ENCODE measurements at regions not wholly inside any gene's neighbourhood (a gene's known extent, or its start where the extent isn't known, plus 50 kb on each side); places are given as distances from the start of the nearest gene placed in this dataset.

GRCh38 chr1:79819140-79819539 lies 812.6 kb upstream of the ADGRL4 start:
- TF ChIP-seq CTCF (conservative IDR thresholded peaks at IDR 0.05), result no peak
- no peak overlapping the region for H3K27ac ChIP-seq

- no peak overlapping the region for H3K27ac ChIP-seq
Observed at GRCh38 chr1:79817031-79817560, 810.6 kb upstream of the ADGRL4 start.

GRCh38 chr1:79815115-79815514 lies 808.6 kb upstream of the ADGRL4 start:
- no peak overlapping the region for H3K27ac ChIP-seq
- TF ChIP-seq CTCF (conservative IDR thresholded peaks at IDR 0.05), result no peak

More at GRCh38 chr1:79817031-79817560, 810.6 kb upstream of the ADGRL4 start:
- TF ChIP-seq CTCF (conservative IDR thresholded peaks at IDR 0.05), result no peak

GRCh38 chr1:79811173-79811572 lies 804.6 kb upstream of the ADGRL4 start:
- no peak overlapping the region for H3K27ac ChIP-seq
- TF ChIP-seq CTCF (conservative IDR thresholded peaks at IDR 0.05), result no peak

GRCh38 chr1:79808816-79809475 lies 802.4 kb upstream of the ADGRL4 start:
- TF ChIP-seq CTCF (conservative IDR thresholded peaks at IDR 0.05), result no peak
- H3K27ac ChIP-seq, result no peak overlapping the region

GRCh38 chr1:79807816-79808215 lies 801.3 kb upstream of the ADGRL4 start:
- no peak overlapping the region for H3K27ac ChIP-seq
- TF ChIP-seq CTCF (conservative IDR thresholded peaks at IDR 0.05), result no peak

GRCh38 chr1:79797487-79797886 lies 791.0 kb upstream of the ADGRL4 start:
- H3K27ac ChIP-seq, result no peak overlapping the region
- TF ChIP-seq CTCF (conservative IDR thresholded peaks at IDR 0.05), result no peak
